ENCODE measurements at regions not wholly inside any gene's neighbourhood (a gene's known extent, or its start where the extent isn't known, plus 50 kb on each side); places are given as distances from the start of the nearest gene placed in this dataset.

- TF ChIP-seq ESRRA (CRISPR knock-in tag; IDR thresholded peaks at IDR 0.05; ENCODE audit: borderline replicate concordance) (no peak), CTCF (IDR thresholded peaks at IDR 0.05) (no peak), SP1 (CRISPR knock-in tag; conservative IDR thresholded peaks at IDR 0.05) (no peak), PREB (CRISPR knock-in tag; IDR thresholded peaks at IDR 0.05; ENCODE audit: borderline replicate concordance) (no peak), E2F1 (CRISPR knock-in tag; IDR thresholded peaks at IDR 0.05) (no peak), GABPB1 (CRISPR knock-in tag; IDR thresholded peaks at IDR 0.05) (no peak), ZNF138 (CRISPR knock-in tag; conservative IDR thresholded peaks at IDR 0.05) (no peak), TP53 (CRISPR knock-in tag; IDR thresholded peaks at IDR 0.05) (no peak), USF2 (CRISPR knock-in tag; IDR thresholded peaks at IDR 0.05) (no peak), MAX (CRISPR knock-in tag; IDR thresholded peaks at IDR 0.05) (no peak)
These were observed 331.6 kb upstream of the NR2F2 start for GRCh38 chr15:95998935-95999334.
